Uterus (tissue), 3 donors: ENCODE measurements at regions not wholly inside any gene's neighbourhood (a gene's known extent, or its start where the extent isn't known, plus 50 kb on each side); places are given as distances from the start of the nearest gene placed in this dataset.

ENCODE experiments used
- DNase-seq, 2 donors: peaks; one replicate each; pipeline ENCODE4 v3.0.0-alpha.2; 2019 to 2020
- H3K27ac ChIP-seq, 2 donors: fragments of 200-600 bp; sonication (generic); 1 replicate in 1 of 2; 2 replicates in 1 of 2; pipeline ENCODE4 v1.5.1; 2016 to 2018
- H3K27me3 ChIP-seq, 2 donors: fragments of 200-600 bp; sonication (generic); one replicate each; pipeline ENCODE4 v1.5.1; 2018 to 2019; ENCODE audit warnings: control low read depth in 1 of 2
- H3K36me3 ChIP-seq, 2 donors: fragments of 200-600 bp; sonication (generic); one replicate each; pipeline ENCODE4 v1.5.1; 2019; ENCODE audit warnings: control low read depth in 1 of 2
- H3K4me1 ChIP-seq, 2 donors: fragments of 200-600 bp; sonication (generic); one replicate each; pipeline ENCODE4 v1.5.1; 2018 to 2019; ENCODE audit warnings: control low read depth in 1 of 2
- H3K4me3 ChIP-seq, 2 donors: fragments of 200-600 bp; sonication (generic); 1 replicate in 1 of 2; 2 replicates in 1 of 2; pipeline ENCODE4 v1.5.1; 2018 to 2019; ENCODE audit warnings: mild to moderate bottlenecking in 1 of 2
- H3K9me3 ChIP-seq, 2 donors: fragments of 200-600 bp; sonication (generic); one replicate each; pipeline ENCODE4 v1.5.1; 2019; ENCODE audit warnings: control low read depth in 1 of 2
- CTCF ChIP-seq, 4 experiments: fragments of 200-600 bp in 2 of 4; fragments of 450-650 bp in 2 of 4; sonication (generic) in 2 of 4; IDR thresholded peaks; one replicate each; pipeline ENCODE4 v1.5.1; 2016 to 2019; ENCODE audit warnings: antibody characterized with exemption in 4 of 4, mild to moderate bottlenecking in 2 of 4, moderate library complexity in 1 of 4
- POLR2A ChIP-seq, 2 donors: fragments of 450-650 bp; IDR thresholded peaks; one replicate each; pipeline ENCODE4 v1.6.1; 2016; ENCODE audit warnings: antibody characterized with exemption in 2 of 2, mild to moderate bottlenecking in 1 of 2, moderate library complexity in 1 of 2
- intact Hi-C: fragments of 100-400 bp; cut with DNase I; formaldehyde crosslinking; loops from one replicate; pipeline ENCODE4 v1.15.1; 2023; ENCODE audit warnings: low total_unique reads
- donor health status: DM: yes; HTN: yes; CAD: no.

- TF ChIP-seq CTCF (IDR thresholded peaks at IDR 0.05) = no peak
- no peak for TF ChIP-seq POLR2A (IDR thresholded peaks at IDR 0.05)
- Histone ChIP-seq H3K27me3 (no peaks in the 10 kb centered on the region), H3K4me1 (no peaks in the 10 kb centered on the region), H3K4me3 (no peak overlapping the region), H3K9me3 (no peaks in the 10 kb centered on the region), H3K27ac (no peak overlapping the region), H3K36me3 (no peaks in the 10 kb centered on the region)
- DNase-seq = no peak
- intact Hi-C loops = no loop called here
Observed at GRCh38 chr1:90277270-90277669, 282.4 kb downstream of the ZNF326 start.

GRCh38 chr1:90274376-90274775 lies 279.5 kb downstream of the ZNF326 start:
- TF ChIP-seq CTCF (IDR thresholded peaks at IDR 0.05) (no peak), POLR2A (IDR thresholded peaks at IDR 0.05) (no peak)
- H3K27me3 ChIP-seq = no peaks in the 10 kb centered on the region
- DNase-seq = no peak
- H3K36me3 ChIP-seq = no peaks in the 10 kb centered on the region
- no peaks in the 10 kb centered on the region for H3K4me1 ChIP-seq
- no peak overlapping the region for H3K4me3 ChIP-seq
- intact Hi-C loops = no loop called here
- H3K27ac ChIP-seq = no peak overlapping the region
- H3K9me3 ChIP-seq = no peaks in the 10 kb centered on the region

- TF ChIP-seq CTCF (IDR thresholded peaks at IDR 0.05) = no peak
- TF ChIP-seq POLR2A (IDR thresholded peaks at IDR 0.05) = no peak
- no peak for DNase-seq
- no peak overlapping the region for H3K4me3 ChIP-seq
- intact Hi-C loops = no loop called here
- no peaks in the 10 kb centered on the region for H3K9me3 ChIP-seq
- H3K27me3 ChIP-seq = no peaks in the 10 kb centered on the region
- H3K4me1 ChIP-seq = no peaks in the 10 kb centered on the region
- no peaks in the 10 kb centered on the region for H3K36me3 ChIP-seq
- no peak overlapping the region for H3K27ac ChIP-seq
Observed at GRCh38 chr1:90273241-90273774, 278.4 kb downstream of the ZNF326 start.

GRCh38 chr1:90262791-90263190 lies 267.9 kb downstream of the ZNF326 start:
- Histone ChIP-seq H3K4me3 (no peak overlapping the region), H3K27me3 (no peaks in the 10 kb centered on the region), H3K9me3 (no peaks in the 10 kb centered on the region), H3K27ac (no peak overlapping the region), H3K4me1 (no peaks in the 10 kb centered on the region), H3K36me3 (no peaks in the 10 kb centered on the region)
- TF ChIP-seq CTCF (IDR thresholded peaks at IDR 0.05) = no peak
- no peak for TF ChIP-seq POLR2A (IDR thresholded peaks at IDR 0.05)
- DNase-seq = no peak
- intact Hi-C loops = no loop called here

- intact Hi-C loops = no loop called here
- Histone ChIP-seq H3K9me3 (no peaks in the 10 kb centered on the region), H3K27ac (no peak overlapping the region), H3K36me3 (no peaks in the 10 kb centered on the region), H3K4me1 (no peaks in the 10 kb centered on the region), H3K4me3 (no peak overlapping the region), H3K27me3 (no peaks in the 10 kb centered on the region)
- no peak for DNase-seq
- no peak for TF ChIP-seq CTCF (IDR thresholded peaks at IDR 0.05)
- no peak for TF ChIP-seq POLR2A (IDR thresholded peaks at IDR 0.05)
Observed at GRCh38 chr1:90262286-90262685, 267.4 kb downstream of the ZNF326 start.
